ENCODE measurements at regions not wholly inside any gene's neighbourhood (a gene's known extent, or its start where the extent isn't known, plus 50 kb on each side); places are given as distances from the start of the nearest gene placed in this dataset.

DNA sequence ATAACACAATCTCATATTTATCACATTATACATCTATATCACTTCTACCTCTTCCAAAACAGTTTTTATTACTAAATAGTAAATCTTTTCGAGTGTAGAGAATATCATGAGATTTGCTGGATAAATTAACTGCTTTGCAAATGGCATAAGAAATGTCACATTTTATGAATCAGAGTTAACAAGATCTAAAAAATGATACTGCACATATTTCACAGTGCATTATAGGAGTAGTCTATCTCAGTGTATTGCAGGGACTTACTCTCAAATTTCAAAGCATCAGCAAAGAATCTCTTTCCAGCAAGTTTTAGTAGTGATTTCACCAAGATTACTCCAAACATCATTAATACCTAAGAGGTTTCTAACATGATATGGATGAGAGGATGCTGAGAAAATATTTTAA lies 687.1 kb upstream of the SLITRK1 start:
- TF ChIP-seq, protein P1, sequence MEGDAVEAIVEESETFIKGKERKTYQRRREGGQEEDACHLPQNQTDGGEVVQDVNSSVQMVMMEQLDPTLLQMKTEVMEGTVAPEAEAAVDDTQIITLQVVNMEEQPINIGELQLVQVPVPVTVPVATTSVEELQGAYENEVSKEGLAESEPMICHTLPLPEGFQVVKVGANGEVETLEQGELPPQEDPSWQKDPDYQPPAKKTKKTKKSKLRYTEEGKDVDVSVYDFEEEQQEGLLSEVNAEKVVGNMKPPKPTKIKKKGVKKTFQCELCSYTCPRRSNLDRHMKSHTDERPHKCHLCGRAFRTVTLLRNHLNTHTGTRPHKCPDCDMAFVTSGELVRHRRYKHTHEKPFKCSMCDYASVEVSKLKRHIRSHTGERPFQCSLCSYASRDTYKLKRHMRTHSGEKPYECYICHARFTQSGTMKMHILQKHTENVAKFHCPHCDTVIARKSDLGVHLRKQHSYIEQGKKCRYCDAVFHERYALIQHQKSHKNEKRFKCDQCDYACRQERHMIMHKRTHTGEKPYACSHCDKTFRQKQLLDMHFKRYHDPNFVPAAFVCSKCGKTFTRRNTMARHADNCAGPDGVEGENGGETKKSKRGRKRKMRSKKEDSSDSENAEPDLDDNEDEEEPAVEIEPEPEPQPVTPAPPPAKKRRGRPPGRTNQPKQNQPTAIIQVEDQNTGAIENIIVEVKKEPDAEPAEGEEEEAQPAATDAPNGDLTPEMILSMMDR (IDR thresholded peaks at IDR 0.05), result no peak

DNA sequence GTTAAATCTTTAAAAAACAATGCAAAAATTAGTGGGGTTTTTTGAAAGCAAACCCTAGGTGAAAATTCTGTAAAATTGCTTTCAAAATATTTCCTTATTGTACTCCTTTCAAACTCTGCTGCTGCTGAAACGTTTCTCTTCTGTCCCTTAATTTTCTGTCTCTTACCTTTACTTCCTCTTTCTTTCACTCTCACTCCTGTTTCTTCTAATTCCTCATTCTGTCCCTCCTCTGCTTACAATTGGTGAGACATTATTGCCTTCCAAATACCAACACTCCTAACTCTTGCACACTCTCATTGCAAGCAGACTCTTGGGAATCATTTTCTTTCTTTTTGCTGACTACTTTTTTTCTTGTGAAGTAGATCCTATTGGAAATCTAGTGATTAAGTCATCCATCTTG lies 685.6 kb upstream of the SLITRK1 start:
- TF ChIP-seq, protein P1 (IDR thresholded peaks at IDR 0.05), result no peak

DNA sequence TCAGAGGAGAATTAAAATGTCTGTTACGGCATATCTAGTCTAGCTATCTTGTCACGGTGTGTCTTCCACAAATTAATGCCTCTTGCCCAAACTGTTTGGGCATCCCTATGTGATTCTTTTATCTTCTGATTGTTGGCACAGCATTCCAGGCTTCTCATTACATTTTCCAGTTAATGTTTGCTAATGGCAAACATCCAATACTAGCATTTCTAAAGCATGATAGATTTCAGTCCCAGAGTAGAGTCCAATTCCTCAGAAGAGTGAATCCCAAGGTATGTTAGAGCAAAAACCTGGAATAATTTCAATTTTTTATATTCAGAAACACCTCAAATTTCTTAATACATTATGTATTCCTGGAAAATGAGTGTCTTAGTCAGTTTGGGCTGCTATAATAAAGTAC lies 684.5 kb upstream of the SLITRK1 start:
- TF ChIP-seq, protein P1 (IDR thresholded peaks at IDR 0.05), result no peak

DNA sequence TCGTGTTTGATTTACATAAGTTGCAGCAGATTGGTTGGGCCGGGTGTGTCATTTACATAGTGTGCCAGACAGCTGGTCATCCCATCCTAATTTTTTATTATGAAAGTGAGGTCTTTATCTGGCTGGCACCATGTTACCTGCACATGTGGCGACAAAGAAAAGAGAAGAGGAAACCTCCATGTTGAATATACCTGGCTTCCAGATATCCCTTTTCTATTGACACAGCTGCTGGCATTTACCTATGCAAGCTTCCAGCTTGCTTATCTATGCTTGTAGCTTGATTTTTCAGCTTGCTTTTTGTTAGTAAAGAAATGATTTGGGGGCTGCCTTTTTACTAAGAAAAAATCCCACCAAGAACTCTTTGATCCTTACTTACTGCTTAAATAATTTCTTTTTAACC lies 681.3 kb upstream of the SLITRK1 start:
- TF ChIP-seq, protein P1 (IDR thresholded peaks at IDR 0.05), result no peak

DNA sequence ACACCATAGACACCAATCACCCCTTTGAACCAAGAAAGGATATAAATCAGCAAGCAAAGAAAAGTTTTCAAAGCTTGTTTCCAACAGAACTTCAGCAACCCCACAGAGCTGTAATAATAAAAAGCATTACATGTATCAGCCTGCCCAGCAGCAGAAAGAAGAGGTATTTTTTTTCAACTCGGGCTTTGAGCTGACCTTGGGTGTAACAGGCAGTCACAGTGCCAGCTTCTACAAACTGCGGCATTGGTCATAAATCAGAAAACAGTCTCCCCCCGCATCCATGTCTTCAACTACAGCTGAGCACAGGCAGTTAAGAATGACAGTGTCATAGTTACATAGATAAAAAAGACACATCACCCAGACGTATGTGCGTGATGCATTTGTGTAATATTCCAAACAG lies 671.0 kb upstream of the SLITRK1 start:
- TF ChIP-seq, protein P1 (IDR thresholded peaks at IDR 0.05), result no peak

DNA sequence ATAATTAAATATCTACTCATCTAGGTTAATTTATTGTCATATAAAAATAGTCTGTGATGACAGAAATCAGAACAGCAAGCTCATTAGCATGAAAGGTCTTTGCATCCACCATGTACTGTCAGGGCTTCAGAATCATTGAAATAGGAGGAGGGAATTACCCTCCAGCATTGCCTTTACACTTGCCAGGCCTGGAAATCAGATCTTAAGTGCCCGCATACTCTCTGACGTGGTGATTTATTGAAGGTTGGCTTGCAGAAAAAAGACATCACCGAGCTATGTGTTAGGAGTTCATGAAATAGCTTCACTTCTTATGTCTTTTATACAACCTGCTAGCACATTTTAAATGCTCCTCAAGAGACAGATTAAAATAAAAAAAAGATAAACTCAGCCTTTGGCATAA lies 661.7 kb upstream of the SLITRK1 start:
- TF ChIP-seq, protein P1 (IDR thresholded peaks at IDR 0.05), result no peak

DNA sequence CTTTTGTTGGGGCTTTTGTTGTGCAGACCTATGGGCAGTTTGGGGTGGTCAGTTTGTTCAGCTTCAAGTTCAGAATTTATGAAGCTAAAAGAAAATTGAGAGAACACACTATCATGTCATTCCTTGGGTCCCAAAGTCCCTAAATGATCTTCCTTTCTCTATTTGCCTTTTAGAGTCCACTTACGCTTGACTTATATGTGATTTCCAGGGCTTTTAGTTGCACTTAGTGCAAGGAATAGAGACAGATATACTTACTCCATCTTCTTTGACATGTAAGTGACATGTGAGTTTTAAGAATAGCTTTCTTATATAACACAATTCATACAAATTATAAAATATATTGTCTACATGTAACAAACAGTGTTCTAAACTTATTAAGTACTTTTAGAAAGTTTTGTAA lies 660.1 kb upstream of the SLITRK1 start:
- TF ChIP-seq, protein P1 (IDR thresholded peaks at IDR 0.05), result no peak

DNA sequence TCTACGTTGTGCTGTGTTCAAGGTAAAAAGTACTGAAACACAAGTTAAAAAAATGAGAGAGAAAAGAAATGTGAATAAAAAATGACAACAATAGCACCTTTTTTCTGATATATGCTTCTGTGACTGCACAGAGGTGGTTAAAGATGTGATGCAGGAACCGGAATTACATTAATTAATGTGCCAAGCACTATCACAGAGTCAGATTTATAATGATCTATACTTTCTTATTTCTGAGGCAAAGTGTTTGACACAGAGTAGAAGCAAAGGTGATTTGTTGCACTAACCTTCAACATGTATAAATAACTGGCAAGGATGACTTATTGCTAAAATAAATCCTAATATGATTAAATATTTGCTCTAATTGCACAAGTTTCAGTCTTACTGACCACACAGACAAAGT lies 654.6 kb upstream of the SLITRK1 start:
- TF ChIP-seq, protein P1 (IDR thresholded peaks at IDR 0.05), result no peak

Measured in LNCAP (cell line).